ENCODE measurements at regions not wholly inside any gene's neighbourhood (a gene's known extent, or its start where the extent isn't known, plus 50 kb on each side); places are given as distances from the start of the nearest gene placed in this dataset.

- no peak for TF ChIP-seq CTCF (IDR thresholded peaks at IDR 0.05)
- TF ChIP-seq ZFX (IDR thresholded peaks at IDR 0.05; ENCODE audit: borderline replicate concordance): no peak
Measured at GRCh38 chr6:145036236-145036635, 699.1 kb downstream of the EPM2A start.

Measured in 22Rv1 (cell line).